ENCODE measurements at regions not wholly inside any gene's neighbourhood (a gene's known extent, or its start where the extent isn't known, plus 50 kb on each side); places are given as distances from the start of the nearest gene placed in this dataset.
"Not testable (repeated sequence)": the region's sequence is repeated elsewhere in the genome, so short reads cannot be mapped to it uniquely, and the experiment has no call there.

- H3K9me3 ChIP-seq = no peaks in the 10 kb centered on the region
- H3K36me3 ChIP-seq = no peaks in the 10 kb centered on the region
- 41 to 49% methylated on average over 2 of the region's 2 CpGs for WGBS, 2 donors
- intact Hi-C loops (cut with DNase I) = no loop called here
- no peaks in the 10 kb centered on the region for H3K27me3 ChIP-seq
- H3K27ac ChIP-seq = no peak overlapping the region
- TF ChIP-seq POLR2A (IDR thresholded peaks at IDR 0.05) (no peak), CTCF (IDR thresholded peaks at IDR 0.05) (no peak)
- no peak overlapping the region for H3K4me3 ChIP-seq
- DNase-seq = no peak
- no peaks in the 10 kb centered on the region for H3K4me1 ChIP-seq
Measured at GRCh38 chr6:50381099-50381415, 331.3 kb upstream of the DEFB112 start.

GRCh38 chr6:50390416-50390815 lies 322.9 kb upstream of the TFAP2D start:
- intact Hi-C loops (cut with DNase I) = no loop called here
- 83 to 94% methylated on average over 1 of the region's 1 CpG for WGBS, 2 donors

DNA sequence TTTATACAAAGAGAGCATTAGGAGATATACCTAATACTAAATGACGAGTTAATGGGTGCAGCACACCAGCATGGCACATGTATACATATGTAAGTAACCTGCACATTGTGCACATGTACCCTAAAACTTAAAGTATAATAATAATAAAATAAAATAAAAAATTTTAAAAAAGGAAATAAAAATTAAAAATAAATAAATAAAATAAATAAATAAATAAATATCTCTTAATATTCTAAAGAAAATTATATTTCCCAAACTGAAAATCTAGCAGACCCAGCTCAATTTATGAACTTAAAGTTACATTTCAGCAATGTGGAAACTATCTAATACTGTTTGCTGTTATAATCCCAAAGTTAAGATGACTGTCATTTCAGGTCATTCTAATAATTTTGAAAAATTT lies 319.2 kb upstream of the TFAP2D start:
- WGBS, 2 donors = 74 to 76% methylated on average over 1 of the region's 1 CpG
- intact Hi-C loops (cut with DNase I); H3K36me3 ChIP-seq; H3K9me3 ChIP-seq; H3K27me3 ChIP-seq; H3K27ac ChIP-seq; DNase-seq; H3K4me3 ChIP-seq; H3K4me1 ChIP-seq: not testable (repeated sequence)

More at GRCh38 chr6:50390416-50390815, 322.9 kb upstream of the TFAP2D start:
- Histone ChIP-seq H3K27me3 (no peaks in the 10 kb centered on the region), H3K36me3 (no peaks in the 10 kb centered on the region), H3K4me1 (no peaks in the 10 kb centered on the region), H3K4me3 (no peak overlapping the region), H3K27ac (no peak overlapping the region), H3K9me3 (no peaks in the 10 kb centered on the region)
- TF ChIP-seq CTCF (IDR thresholded peaks at IDR 0.05) = no peak
- TF ChIP-seq POLR2A (IDR thresholded peaks at IDR 0.05) = no peak
- DNase-seq = no peak

- no peak overlapping the region for H3K27ac ChIP-seq
- no peak for DNase-seq
- H3K4me3 ChIP-seq = no peak overlapping the region
- intact Hi-C loops (cut with DNase I) = no loop called here
- H3K4me1 ChIP-seq = no peaks in the 10 kb centered on the region
- 51 to 54% methylated on average over 3 of the region's 3 CpGs for WGBS, 2 donors
- TF ChIP-seq CTCF (IDR thresholded peaks at IDR 0.05) (no peak), POLR2A (IDR thresholded peaks at IDR 0.05) (no peak)
- no peaks in the 10 kb centered on the region for H3K36me3 ChIP-seq
- no peaks in the 10 kb centered on the region for H3K9me3 ChIP-seq
- no peaks in the 10 kb centered on the region for H3K27me3 ChIP-seq
Measured at GRCh38 chr6:50404643-50405042, 308.7 kb upstream of the TFAP2D start.

DNA sequence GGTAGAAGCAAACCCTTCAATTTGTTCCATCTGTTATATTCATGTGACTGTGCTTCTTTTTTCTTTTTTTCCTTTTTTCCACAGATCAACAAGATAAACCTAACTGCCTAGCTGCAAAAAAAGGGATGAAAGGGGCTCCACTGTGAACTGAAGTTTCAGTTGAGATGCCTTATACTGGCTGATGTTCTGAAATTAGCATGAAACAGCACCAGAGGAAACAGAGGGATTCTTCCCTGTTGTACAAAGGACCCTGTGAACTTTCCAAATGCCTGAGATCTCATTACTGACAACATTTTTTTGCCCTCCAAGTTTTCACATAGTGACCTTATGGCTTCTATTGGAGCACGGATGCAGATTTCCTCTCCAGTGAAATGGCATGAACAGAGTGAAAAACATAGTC lies 302.7 kb upstream of the TFAP2D start:
- no peaks in the 10 kb centered on the region for H3K27me3 ChIP-seq
- H3K36me3 ChIP-seq = no peaks in the 10 kb centered on the region
- no peaks in the 10 kb centered on the region for H3K9me3 ChIP-seq
- no peak overlapping the region for H3K4me3 ChIP-seq
- no peak overlapping the region for H3K27ac ChIP-seq
- intact Hi-C loops (cut with DNase I) = no loop called here
- no peak for DNase-seq
- WGBS, 2 donors = 27 to 35% methylated on average over 1 of the region's 1 CpG
- no peak for TF ChIP-seq POLR2A (IDR thresholded peaks at IDR 0.05)
- no peak for TF ChIP-seq CTCF (IDR thresholded peaks at IDR 0.05)
- no peaks in the 10 kb centered on the region for H3K4me1 ChIP-seq

- WGBS, 2 donors = 76 to 80% methylated on average over 8 of the region's 8 CpGs
- H3K9me3 ChIP-seq; H3K27me3 ChIP-seq; DNase-seq; H3K27ac ChIP-seq; H3K4me3 ChIP-seq; H3K4me1 ChIP-seq; H3K36me3 ChIP-seq; intact Hi-C loops (cut with DNase I): not testable (repeated sequence)
Measured at GRCh38 chr6:50421041-50421440, 292.3 kb upstream of the TFAP2D start.

Measured in esophagus squamous epithelium (tissue), 5 donors.